Urothelium cell line (cell line): ENCODE measurements at regions not wholly inside any gene's neighbourhood (a gene's known extent, or its start where the extent isn't known, plus 50 kb on each side); places are given as distances from the start of the nearest gene placed in this dataset.
A peak's percentile ranks its signal among the peaks of the same experiment; 100 is the strongest.
"Not testable (repeated sequence)": the region's sequence is repeated elsewhere in the genome, so short reads cannot be mapped to it uniquely, and the experiment has no call there.

Source experiments
- DNase-seq: peaks from one replicate; pipeline ENCODE4 v3.0.0; 2011; ENCODE audit warnings: low spot score, mixed read lengths
- FAIRE-seq: peaks from 2 replicates; lab custom pipeline; 2011; peaks lifted over from hg19 to GRCh38; lab: Jason Lieb, UNC

DNA sequence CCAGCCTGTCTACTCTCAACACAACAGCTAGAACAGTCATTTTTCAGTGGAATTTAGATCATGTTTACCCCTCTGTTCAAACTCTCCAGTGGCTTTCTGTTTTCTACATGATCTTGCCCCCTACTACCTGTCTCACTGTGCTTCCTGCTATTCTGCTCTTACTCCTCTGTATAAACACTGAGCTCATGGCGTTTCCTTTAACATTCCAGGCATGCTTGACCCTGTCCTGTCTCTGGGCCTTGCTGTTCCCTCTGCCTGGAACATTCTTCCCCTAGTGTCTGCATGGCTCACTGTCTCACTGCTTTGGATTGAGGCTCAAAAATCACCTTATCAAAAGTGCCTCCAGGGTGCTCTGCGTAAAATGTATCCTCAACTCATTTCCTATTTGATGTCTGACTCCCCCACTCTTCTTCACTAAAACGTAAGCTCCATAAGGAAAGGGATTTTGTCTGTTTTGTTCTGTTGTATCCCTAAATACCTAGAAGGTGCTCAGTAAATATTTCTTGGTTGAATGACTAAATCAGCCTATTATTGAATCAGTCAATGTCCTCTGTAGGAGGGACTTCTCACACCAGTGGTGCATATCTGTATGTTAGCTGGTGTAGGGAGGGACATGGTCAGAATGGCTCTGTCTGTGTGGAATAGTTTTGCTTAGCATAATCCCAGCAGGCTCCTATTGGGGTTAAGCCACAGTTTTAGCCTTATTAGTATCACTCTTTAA lies 78.0 kb upstream of the VKORC1L1 start:
- DNase-seq, FAIRE-seq: not testable (repeated sequence)

DNA sequence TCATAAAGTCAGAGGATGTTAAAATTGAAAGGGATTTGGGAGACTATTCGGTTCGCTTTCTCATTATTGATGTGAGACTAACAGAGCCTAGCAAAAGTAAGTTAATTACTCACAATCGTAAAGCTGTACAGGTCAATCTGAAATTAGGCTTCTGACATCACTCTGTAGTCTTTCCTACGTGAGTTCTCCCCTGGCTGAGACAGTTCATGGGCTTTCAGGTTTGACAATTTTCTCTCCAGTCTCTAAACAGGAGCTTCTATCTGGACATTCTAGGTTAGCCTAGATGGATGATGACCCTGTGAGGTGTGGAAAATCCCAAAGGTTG lies 77.5 kb upstream of the VKORC1L1 start:
- DNase-seq, FAIRE-seq: not testable (repeated sequence)

DNA sequence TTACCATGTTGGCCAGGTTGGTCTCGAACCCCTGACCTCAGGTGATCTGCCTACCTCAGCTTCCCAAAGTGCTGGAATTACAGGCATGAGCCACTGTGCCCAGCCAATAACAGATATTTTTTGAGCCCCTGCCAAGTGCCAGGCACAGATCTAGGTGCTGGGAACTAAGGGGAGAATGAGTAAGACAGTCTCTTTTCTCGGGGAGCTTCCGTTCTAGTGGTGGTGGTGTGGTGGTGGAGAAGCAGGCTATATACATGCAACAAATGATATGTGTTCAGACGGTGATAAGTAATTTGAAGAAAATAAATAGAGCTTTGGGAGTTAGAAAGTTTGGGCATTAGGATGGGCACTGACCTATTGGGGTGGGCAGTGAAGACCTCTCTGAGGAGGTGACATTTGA lies 76.7 kb upstream of the VKORC1L1 start:
- DNase-seq (no peak), FAIRE-seq (no peak)

DNA sequence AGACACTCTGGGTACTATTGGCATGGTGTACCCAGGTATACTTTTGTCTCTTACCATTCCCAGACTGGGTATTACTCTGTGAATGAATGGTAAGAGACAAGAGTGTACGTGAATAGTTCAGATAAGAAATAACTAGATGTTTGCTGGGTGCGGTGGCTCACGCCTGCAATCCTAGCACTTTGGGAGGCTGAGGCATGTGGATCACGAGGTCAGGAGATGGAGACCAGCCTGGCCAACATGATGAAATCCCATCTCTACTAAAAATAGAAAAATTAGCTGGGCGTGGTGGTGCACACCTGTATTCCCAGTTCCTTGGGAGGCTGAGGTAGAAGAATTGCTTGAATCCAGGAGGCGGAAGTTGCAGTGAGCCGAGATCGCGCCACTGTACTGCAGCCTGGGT lies 75.8 kb upstream of the VKORC1L1 start:
- not testable (repeated sequence) for DNase-seq, FAIRE-seq

DNA sequence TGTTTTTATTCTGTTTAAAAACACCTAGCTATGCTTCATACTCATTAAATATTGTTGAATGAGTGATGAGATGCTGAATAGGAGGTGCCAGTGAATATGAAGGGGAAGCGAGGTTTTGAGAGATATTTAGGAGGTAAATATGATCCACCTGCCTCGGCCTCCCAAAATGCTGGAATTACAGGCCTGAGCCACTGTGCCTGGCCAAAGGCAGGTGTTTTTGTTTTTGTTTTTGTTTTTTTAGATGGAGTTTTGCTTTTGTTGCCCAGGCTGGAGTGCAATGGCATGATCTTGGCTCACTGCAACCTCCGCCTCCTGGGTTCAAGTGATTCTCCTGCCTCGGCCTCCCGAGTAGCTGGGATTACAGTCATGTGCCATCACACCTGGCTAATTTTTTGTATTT lies 75.3 kb upstream of the VKORC1L1 start:
- FAIRE-seq, DNase-seq: not testable (repeated sequence)

DNA sequence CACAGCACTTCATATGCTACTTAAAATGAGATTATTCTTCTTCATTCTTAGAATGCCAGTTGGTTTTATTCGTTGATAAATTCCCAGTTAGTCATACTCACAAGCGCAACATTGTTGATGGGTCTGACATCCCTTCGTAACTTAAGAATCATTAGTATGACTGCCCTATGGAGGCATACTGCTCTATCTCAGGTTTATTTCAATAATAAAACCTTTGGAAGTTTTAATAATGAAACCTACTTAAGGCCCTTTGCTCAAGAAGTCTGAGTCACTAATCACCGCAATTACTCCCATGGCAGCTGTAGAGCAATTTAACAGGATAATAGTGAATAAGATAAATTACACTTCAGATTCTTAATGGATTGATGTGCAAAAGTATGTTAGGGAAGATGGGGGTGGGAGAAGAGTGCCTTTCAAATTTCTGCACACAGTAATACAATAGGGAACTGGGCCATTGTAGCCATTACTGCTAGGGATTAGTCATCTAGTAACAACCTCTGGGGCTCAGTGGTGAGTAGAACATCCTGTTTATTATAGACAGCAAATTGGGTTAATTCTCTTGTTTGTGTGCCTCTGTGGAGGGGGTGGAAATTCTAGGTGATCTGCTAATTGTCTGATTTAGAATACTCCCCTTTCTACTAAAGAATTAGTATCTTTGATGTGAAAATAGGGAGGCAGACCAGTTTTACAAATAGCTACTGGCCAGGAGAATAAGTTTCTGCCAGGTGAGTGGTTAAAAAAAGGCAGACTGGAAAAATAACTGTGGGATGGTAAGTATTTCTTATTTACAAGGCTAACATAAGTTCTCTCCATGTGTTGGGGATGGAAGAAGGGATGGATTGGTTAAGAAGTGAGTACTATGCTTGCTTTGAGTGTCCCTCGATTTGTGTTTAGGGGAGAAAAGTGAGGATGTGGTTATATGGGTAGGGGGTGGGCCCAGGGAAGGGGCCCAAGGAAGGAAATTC lies 74.5 kb upstream of the VKORC1L1 start:
- FAIRE-seq (no peak), DNase-seq (peak; percentile 48)

DNA sequence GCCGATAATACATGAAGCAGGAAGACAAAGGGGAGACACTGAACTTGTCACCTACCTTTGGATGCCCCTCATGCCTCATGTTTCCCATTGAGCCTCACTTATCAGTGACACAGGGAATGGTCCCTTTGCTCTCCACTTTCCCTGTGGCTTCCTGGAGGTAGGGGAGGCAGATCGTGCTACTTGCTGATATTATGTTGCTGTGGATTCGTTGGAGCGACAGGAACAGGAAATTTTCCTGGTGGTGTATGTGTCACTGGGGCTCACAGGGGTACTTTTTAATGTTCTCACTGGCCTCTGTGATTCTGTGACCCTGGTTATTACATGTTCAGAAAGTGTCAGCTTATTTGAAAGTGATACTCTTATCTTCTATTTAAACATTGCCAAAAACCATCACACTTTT lies 72.7 kb upstream of the VKORC1L1 start:
- FAIRE-seq, DNase-seq: not testable (repeated sequence)

DNA sequence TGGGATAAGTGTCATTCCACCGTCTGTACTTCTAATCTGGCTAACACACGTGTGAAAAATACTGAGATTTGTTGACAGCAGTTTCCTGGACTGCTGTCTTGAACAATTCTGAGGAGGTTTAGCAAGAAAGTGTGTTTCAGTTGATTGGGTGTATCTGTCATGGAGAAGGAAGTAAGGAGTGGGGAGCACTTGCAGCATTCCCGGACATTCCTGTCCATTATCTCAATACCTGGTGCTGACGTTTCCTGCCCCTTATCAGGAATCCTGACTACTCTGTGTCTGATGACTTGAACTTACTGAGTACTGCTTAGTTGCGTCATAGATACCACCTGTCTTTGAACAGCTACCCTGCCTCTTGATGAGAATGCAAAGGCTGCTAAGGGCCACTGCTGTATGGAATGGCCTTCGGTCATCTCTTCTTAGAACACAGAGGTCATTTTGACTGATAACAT lies 72.0 kb upstream of the VKORC1L1 start:
- DNase-seq = no peak
- FAIRE-seq = no peak

DNA sequence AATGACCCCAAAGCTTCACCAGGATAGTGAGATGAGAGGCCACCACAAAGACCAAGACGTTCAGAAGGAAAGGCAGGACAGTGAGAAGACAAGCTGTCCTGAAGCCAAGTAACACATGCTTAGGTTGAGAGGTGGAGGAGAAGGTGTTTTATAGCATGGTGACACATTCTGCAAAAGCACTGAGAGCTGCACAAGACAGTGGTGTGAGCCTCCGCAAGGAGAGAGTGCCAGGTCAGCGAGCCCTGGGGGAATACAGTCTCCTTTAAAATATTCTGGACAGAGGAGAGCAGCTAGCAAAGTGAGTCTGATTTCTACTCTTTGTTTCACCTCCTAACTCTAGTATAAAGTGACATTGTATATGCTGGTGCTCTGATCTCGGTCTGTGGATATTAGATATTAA lies 68.0 kb upstream of the VKORC1L1 start:
- DNase-seq (no peak), FAIRE-seq (no peak)

DNA sequence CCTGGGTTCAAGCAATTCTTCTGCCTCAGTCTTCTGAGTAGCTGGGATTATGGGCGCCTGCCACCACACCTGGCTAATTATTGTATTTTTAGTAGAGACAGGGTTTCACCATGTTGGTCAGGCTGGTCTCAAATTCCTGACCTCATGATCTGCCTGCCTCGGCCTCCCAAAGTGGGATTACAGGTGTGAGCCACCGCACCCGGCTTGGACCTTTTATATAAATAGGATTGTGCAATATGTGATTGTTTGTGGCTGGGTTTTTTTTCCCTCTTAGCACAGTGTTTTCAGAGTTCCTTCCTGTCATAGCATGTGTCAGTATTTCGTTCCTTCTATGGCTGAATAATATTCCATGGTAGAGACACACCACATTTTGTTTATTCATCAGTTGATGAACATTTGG lies 65.8 kb upstream of the VKORC1L1 start:
- not testable (repeated sequence) for DNase-seq, FAIRE-seq

DNA sequence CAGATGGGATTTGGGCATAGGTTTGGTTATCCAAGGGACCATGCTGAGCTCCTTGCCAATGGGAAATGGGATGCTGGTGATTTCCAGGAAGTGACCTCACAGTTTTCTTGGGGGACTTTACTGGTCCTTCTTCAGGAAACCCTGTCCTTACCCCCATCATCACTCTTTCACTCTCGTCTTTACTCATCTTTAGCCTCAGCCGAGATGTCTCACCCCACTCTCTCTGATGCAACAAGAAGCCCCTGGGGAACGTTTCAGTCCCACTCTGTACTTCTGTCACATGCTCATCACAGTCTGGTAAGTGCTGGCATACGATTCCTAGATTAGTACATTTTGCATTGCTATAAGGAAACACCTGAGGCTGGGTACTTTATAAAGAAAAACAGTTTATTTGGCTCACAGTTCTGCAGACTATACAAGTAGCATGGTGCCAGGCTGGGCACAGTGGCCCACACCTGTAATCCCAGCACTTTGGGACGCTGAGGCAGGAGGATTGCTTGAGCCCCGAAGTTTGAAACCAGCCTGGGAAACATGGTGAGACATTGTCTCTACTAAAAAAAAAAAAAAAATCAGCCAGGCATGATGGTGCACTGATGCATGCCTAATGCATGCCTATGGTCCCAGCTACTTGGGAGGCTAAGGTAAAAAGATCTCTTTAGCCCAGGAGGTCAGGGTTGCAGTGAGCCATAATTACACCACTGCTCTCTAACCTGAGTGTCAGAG lies 63.5 kb upstream of the VKORC1L1 start:
- FAIRE-seq = no peak

DNA sequence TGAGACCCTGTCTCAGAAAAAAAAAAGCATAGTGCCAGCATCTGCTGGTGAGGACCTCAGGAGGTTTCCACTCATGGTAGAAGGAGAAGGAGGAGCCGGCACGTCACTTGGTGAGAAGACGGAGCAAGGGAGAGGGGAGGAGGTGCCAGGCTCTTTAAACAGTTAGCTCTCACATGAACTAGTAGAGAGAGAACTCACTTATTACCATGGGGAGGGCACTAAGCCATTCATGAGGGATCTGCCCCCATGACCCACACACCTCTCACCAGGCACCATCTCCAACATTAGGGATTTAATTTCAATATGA lies 62.9 kb upstream of the VKORC1L1 start:
- DNase-seq (no peak), FAIRE-seq (no peak)

More for the DNA sequence above, 63.5 kb upstream of the VKORC1L1 start:
- no peak for DNase-seq

DNA sequence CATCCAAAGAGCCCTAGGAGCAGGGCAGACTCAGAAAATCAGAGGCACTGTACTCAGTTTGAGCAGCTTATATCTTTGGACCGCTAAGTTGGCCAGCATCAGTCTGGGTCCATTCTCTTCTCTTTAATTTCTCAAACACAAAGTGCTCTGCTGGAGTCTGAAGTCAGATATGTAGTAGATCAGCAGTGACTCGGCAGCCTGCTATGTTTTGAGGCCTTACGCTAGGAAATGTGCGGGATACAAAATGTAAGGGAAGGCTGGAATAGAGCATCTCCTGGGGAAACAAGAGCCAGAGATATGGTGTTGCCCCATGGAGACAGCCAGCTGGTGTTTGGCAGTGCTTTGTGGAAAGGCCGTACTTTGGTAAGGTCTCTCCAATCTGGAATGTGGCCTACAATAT lies 60.6 kb upstream of the VKORC1L1 start:
- FAIRE-seq (no peak), DNase-seq (no peak)

DNA sequence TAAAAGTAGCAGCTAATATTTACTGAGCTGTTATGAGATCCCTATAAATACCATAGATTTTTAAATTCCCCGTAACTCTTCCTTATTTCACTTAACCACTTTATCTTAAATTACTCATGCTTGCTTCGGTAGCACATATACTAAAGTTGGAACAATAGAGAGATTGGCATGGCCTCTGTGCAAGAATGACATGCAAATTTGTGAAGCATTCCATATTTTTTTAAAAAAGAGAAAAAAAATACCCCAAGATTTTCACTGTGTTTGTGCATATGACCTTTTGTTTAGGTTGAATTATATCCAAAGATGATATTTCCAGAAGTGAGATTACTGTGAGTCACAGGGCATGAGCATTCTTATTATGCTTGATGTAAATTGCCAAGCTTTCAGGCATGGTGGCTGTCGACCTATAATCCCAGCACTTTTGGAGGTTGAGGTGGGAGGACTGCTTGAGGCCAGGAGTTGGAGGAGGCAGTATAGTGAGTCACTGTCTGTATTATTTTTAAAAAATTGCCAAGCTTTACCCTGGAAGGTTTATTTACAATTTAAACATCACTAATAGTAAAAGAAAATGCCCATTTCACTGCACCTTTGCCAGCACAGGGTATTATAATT lies 58.2 kb upstream of the VKORC1L1 start:
- not testable (repeated sequence) for FAIRE-seq

DNA sequence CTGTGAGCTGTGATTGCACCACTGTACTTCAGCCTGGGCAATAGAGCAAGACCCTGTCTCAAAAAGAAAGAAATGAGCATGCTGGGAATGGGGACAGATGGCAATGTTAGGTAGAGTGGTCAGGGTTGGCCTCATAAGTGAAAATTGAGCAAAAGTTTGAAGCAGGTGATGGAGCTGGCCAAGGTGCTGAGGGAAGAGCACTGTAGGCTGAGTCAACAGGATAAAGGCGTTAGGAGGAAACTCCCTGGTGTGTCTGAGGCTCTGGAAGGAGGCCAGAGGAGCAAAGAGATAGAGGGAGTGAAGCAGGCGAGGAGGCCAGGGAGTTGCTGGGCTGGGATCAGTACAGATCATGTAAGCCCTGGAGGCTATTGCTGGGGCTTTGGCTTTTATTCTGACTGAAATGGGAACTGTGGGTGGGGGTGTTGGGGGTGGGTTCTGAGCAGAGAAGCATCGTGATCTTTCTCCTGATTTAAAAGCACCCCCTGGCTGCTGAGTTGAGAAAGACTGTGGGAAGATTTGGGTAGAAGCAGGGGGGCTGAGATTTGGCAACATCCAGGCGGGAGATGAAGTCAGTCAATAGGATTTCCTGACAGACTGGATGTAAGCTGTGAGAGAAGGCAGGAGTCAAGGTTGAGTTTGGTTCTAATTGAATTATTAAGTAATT lies 52.5 kb upstream of the VKORC1L1 start:
- FAIRE-seq = no peak
- no peak for DNase-seq

More for the DNA sequence above, 58.2 kb upstream of the VKORC1L1 start:
- not testable (repeated sequence) for DNase-seq
